WTC11 (cell line): ENCODE measurements at regions not wholly inside any gene's neighbourhood (a gene's known extent, or its start where the extent isn't known, plus 50 kb on each side); places are given as distances from the start of the nearest gene placed in this dataset.

ENCODE experiments used
- ATF1 ChIP-seq: sonication (generic); formaldehyde crosslinking; IDR thresholded peaks from 2 replicates; pipeline ENCODE4 v1.8.1; 2023; ENCODE audit warnings: mild to moderate bottlenecking, moderate library complexity, missing genetic modification reagents
- ATF3 ChIP-seq: sonication (generic); formaldehyde crosslinking; conservative IDR thresholded peaks from 2 replicates; pipeline ENCODE4 v1.8.1; 2022; ENCODE audit warnings: mild to moderate bottlenecking, missing genetic modification reagents
- ESRRA ChIP-seq: sonication (generic); formaldehyde crosslinking; IDR thresholded peaks from 2 replicates; pipeline ENCODE4 v1.8.1; 2022; ENCODE audit warnings: mild to moderate bottlenecking, missing genetic modification reagents, borderline replicate concordance
- ETV6 ChIP-seq: sonication (generic); formaldehyde crosslinking; IDR thresholded peaks from 2 replicates; pipeline ENCODE4 v1.8.1; 2022; ENCODE audit warnings: mild to moderate bottlenecking, missing genetic modification reagents
- USF2 ChIP-seq: sonication (generic); formaldehyde crosslinking; IDR thresholded peaks from 2 replicates; pipeline ENCODE4 v1.8.1; 2023; ENCODE audit warnings: mild to moderate bottlenecking, missing genetic modification reagents, moderate library complexity
- ZNF232 ChIP-seq: sonication (generic); formaldehyde crosslinking; IDR thresholded peaks from 2 replicates; pipeline ENCODE4 v1.8.0; 2022; ENCODE audit warnings: mild to moderate bottlenecking, missing genetic modification reagents
- TF ChIP-seq, protein P1 (sequence below): sonication (generic); formaldehyde crosslinking; IDR thresholded peaks from 2 replicates; pipeline ENCODE4 v1.8.1; 2023; ENCODE audit warnings: mild to moderate bottlenecking, missing genetic modification reagents, borderline replicate concordance
- TF ChIP-seq, protein P2 (sequence below): fragments of 200-600 bp; IDR thresholded peaks from 2 replicates; pipeline ENCODE4 v1.8.0; 2022; ENCODE audit warnings: antibody characterized with exemption
- TF ChIP-seq, protein P3 (sequence below): sonication (generic); formaldehyde crosslinking; IDR thresholded peaks from 2 replicates; pipeline ENCODE4 v1.8.1; 2023; ENCODE audit warnings: mild to moderate bottlenecking, missing genetic modification reagents, moderate library complexity
- TF ChIP-seq, protein P4 (sequence below): sonication (generic); formaldehyde crosslinking; IDR thresholded peaks from 2 replicates; pipeline ENCODE4 v1.8.0; 2022; ENCODE audit warnings: mild to moderate bottlenecking, missing genetic modification reagents

- no peak for TF ChIP-seq ZNF232 (CRISPR knock-in tag)
- TF ChIP-seq ATF3 (CRISPR knock-in tag) = no peak
- TF ChIP-seq, protein P1, sequence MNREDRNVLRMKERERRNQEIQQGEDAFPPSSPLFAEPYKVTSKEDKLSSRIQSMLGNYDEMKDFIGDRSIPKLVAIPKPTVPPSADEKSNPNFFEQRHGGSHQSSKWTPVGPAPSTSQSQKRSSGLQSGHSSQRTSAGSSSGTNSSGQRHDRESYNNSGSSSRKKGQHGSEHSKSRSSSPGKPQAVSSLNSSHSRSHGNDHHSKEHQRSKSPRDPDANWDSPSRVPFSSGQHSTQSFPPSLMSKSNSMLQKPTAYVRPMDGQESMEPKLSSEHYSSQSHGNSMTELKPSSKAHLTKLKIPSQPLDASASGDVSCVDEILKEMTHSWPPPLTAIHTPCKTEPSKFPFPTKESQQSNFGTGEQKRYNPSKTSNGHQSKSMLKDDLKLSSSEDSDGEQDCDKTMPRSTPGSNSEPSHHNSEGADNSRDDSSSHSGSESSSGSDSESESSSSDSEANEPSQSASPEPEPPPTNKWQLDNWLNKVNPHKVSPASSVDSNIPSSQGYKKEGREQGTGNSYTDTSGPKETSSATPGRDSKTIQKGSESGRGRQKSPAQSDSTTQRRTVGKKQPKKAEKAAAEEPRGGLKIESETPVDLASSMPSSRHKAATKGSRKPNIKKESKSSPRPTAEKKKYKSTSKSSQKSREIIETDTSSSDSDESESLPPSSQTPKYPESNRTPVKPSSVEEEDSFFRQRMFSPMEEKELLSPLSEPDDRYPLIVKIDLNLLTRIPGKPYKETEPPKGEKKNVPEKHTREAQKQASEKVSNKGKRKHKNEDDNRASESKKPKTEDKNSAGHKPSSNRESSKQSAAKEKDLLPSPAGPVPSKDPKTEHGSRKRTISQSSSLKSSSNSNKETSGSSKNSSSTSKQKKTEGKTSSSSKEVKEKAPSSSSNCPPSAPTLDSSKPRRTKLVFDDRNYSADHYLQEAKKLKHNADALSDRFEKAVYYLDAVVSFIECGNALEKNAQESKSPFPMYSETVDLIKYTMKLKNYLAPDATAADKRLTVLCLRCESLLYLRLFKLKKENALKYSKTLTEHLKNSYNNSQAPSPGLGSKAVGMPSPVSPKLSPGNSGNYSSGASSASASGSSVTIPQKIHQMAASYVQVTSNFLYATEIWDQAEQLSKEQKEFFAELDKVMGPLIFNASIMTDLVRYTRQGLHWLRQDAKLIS = no peak
- TF ChIP-seq, protein P2, sequence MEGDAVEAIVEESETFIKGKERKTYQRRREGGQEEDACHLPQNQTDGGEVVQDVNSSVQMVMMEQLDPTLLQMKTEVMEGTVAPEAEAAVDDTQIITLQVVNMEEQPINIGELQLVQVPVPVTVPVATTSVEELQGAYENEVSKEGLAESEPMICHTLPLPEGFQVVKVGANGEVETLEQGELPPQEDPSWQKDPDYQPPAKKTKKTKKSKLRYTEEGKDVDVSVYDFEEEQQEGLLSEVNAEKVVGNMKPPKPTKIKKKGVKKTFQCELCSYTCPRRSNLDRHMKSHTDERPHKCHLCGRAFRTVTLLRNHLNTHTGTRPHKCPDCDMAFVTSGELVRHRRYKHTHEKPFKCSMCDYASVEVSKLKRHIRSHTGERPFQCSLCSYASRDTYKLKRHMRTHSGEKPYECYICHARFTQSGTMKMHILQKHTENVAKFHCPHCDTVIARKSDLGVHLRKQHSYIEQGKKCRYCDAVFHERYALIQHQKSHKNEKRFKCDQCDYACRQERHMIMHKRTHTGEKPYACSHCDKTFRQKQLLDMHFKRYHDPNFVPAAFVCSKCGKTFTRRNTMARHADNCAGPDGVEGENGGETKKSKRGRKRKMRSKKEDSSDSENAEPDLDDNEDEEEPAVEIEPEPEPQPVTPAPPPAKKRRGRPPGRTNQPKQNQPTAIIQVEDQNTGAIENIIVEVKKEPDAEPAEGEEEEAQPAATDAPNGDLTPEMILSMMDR = no peak
- TF ChIP-seq, protein P3, sequence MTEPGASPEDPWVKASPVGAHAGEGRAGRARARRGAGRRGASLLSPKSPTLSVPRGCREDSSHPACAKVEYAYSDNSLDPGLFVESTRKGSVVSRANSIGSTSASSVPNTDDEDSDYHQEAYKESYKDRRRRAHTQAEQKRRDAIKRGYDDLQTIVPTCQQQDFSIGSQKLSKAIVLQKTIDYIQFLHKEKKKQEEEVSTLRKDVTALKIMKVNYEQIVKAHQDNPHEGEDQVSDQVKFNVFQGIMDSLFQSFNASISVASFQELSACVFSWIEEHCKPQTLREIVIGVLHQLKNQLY (CRISPR knock-in tag) = no peak
- TF ChIP-seq ATF1 (CRISPR knock-in tag) = no peak
- no peak for TF ChIP-seq USF2
- TF ChIP-seq, protein P4, sequence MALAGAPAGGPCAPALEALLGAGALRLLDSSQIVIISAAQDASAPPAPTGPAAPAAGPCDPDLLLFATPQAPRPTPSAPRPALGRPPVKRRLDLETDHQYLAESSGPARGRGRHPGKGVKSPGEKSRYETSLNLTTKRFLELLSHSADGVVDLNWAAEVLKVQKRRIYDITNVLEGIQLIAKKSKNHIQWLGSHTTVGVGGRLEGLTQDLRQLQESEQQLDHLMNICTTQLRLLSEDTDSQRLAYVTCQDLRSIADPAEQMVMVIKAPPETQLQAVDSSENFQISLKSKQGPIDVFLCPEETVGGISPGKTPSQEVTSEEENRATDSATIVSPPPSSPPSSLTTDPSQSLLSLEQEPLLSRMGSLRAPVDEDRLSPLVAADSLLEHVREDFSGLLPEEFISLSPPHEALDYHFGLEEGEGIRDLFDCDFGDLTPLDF (CRISPR knock-in tag) = no peak
- no peak for TF ChIP-seq ESRRA (CRISPR knock-in tag)
- no peak for TF ChIP-seq ETV6 (CRISPR knock-in tag)
Observed at GRCh38 chr4:132593717-132594400, 555.2 kb upstream of the PCDH10 start.
